ENCODE measurements at regions not wholly inside any gene's neighbourhood (a gene's known extent, or its start where the extent isn't known, plus 50 kb on each side); places are given as distances from the start of the nearest gene placed in this dataset.

GRCh38 chr10:84762754-84763394 lies 434.5 kb downstream of the CCSER2 start:
- no peak for DNase-seq
- Histone ChIP-seq H3K36me3 (replicated peaks) (no peaks in the 10 kb centered on the region), H3K4me3 (ENCODE audit: low read depth, low read length) (no peak overlapping the region), H3K27ac (no peak overlapping the region), H3K27me3 (replicated peaks) (no peaks in the 10 kb centered on the region)
- no peak for TF ChIP-seq CTCF (IDR thresholded peaks at IDR 0.05; ENCODE audit: low read depth, low read length, missing control alignments)
- in situ Hi-C loops (cut with HindIII; ENCODE audit: low pct_ligation_motif_present, low sequenced_read_pairs), result no loop called here

GRCh38 chr10:84763965-84764364 lies 435.6 kb downstream of the CCSER2 start:
- DNase-seq, result no peak
- no peak for TF ChIP-seq CTCF (IDR thresholded peaks at IDR 0.05; ENCODE audit: low read depth, low read length, missing control alignments)

GRCh38 chr10:84765086-84765485 lies 436.7 kb downstream of the CCSER2 start:
- in situ Hi-C loops (cut with HindIII; ENCODE audit: low pct_ligation_motif_present, low sequenced_read_pairs), result no loop called here
- no peak for TF ChIP-seq CTCF (IDR thresholded peaks at IDR 0.05; ENCODE audit: low read depth, low read length, missing control alignments)
- Histone ChIP-seq H3K36me3 (replicated peaks) (no peaks in the 10 kb centered on the region), H3K4me3 (ENCODE audit: low read depth, low read length) (no peak overlapping the region), H3K27me3 (replicated peaks) (no peaks in the 10 kb centered on the region), H3K27ac (no peak overlapping the region)
- DNase-seq, result no peak

More at GRCh38 chr10:84763965-84764364, 435.6 kb downstream of the CCSER2 start:
- Histone ChIP-seq H3K27ac (no peak overlapping the region), H3K27me3 (replicated peaks) (no peaks in the 10 kb centered on the region), H3K4me3 (ENCODE audit: low read depth, low read length) (no peak overlapping the region), H3K36me3 (replicated peaks) (no peaks in the 10 kb centered on the region)
- in situ Hi-C loops (cut with HindIII; ENCODE audit: low pct_ligation_motif_present, low sequenced_read_pairs), result no loop called here

GRCh38 chr10:84765656-84766055 lies 437.3 kb downstream of the CCSER2 start:
- Histone ChIP-seq H3K4me3 (ENCODE audit: low read depth, low read length) (no peak overlapping the region), H3K36me3 (replicated peaks) (no peaks in the 10 kb centered on the region), H3K27me3 (replicated peaks) (no peaks in the 10 kb centered on the region), H3K27ac (no peak overlapping the region)
- in situ Hi-C loops (cut with HindIII; ENCODE audit: low pct_ligation_motif_present, low sequenced_read_pairs), result no loop called here
- no peak for DNase-seq
- TF ChIP-seq CTCF (IDR thresholded peaks at IDR 0.05; ENCODE audit: low read depth, low read length, missing control alignments), result no peak

GRCh38 chr10:84766923-84767322 lies 438.5 kb downstream of the CCSER2 start:
- no peak for DNase-seq
- no peaks in the 10 kb centered on the region for H3K36me3 ChIP-seq (replicated peaks)
- TF ChIP-seq CTCF (IDR thresholded peaks at IDR 0.05; ENCODE audit: low read depth, low read length, missing control alignments), result no peak
- no peak overlapping the region for H3K27ac ChIP-seq
- in situ Hi-C loops (cut with HindIII; ENCODE audit: low pct_ligation_motif_present, low sequenced_read_pairs), result no loop called here
- H3K4me3 ChIP-seq (ENCODE audit: low read depth, low read length), result no peak overlapping the region
- H3K27me3 ChIP-seq (replicated peaks), result no peaks in the 10 kb centered on the region

GRCh38 chr10:84768132-84768531 lies 439.7 kb downstream of the CCSER2 start:
- H3K27me3 ChIP-seq (replicated peaks), result no peaks in the 10 kb centered on the region
- no peak overlapping the region for H3K4me3 ChIP-seq (ENCODE audit: low read depth, low read length)
- no peaks in the 10 kb centered on the region for H3K36me3 ChIP-seq (replicated peaks)
- in situ Hi-C loops (cut with HindIII; ENCODE audit: low pct_ligation_motif_present, low sequenced_read_pairs), result no loop called here
- DNase-seq, result no peak
- no peak overlapping the region for H3K27ac ChIP-seq
- no peak for TF ChIP-seq CTCF (IDR thresholded peaks at IDR 0.05; ENCODE audit: low read depth, low read length, missing control alignments)
